AG10803 (cell line): ENCODE measurements at regions not wholly inside any gene's neighbourhood (a gene's known extent, or its start where the extent isn't known, plus 50 kb on each side); places are given as distances from the start of the nearest gene placed in this dataset.
"Not testable (repeated sequence)": the region's sequence is repeated elsewhere in the genome, so short reads cannot be mapped to it uniquely, and the experiment has no call there.

Source experiments
- DNase-seq: peaks from one replicate; pipeline ENCODE4 v3.0.0; 2010; ENCODE audit warnings: low read depth
- H3K4me3 ChIP-seq: 2 replicates; pipeline ENCODE4 v1.5.1; 2011; ENCODE audit warnings: mild to moderate bottlenecking, low read length, control low read depth
- TF ChIP-seq, protein P1 (sequence below): conservative IDR thresholded peaks from 2 replicates; pipeline ENCODE4 v1.5.1; 2011; ENCODE audit warnings: mild to moderate bottlenecking, low read length, control low read depth, inconsistent platforms

DNA sequence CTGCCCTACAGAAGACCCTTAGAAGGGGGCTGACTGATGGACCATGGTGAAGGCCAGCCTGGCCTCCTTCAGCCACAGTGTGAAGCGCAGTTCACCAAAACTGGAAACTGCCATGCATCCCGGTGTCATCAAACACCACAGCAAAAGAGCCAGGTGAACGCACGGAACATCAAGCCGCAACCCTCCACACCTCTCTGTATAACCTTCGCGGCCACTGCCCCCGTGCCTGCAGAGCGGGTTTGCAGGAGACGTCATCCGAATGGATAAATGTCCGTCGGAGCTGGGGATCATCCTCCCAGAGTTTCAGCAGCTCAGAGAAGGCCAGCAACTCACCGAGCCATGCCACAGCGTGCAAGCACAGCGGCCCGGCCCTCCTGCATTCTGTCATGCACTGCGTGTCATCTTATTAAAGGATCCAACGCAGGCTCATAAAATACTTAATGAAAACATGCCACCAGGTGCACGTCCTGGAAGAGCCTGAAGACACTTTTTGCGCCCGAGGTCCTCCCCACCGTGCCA is 309.9 kb downstream of the BRD1 start:
- TF ChIP-seq, protein P1, sequence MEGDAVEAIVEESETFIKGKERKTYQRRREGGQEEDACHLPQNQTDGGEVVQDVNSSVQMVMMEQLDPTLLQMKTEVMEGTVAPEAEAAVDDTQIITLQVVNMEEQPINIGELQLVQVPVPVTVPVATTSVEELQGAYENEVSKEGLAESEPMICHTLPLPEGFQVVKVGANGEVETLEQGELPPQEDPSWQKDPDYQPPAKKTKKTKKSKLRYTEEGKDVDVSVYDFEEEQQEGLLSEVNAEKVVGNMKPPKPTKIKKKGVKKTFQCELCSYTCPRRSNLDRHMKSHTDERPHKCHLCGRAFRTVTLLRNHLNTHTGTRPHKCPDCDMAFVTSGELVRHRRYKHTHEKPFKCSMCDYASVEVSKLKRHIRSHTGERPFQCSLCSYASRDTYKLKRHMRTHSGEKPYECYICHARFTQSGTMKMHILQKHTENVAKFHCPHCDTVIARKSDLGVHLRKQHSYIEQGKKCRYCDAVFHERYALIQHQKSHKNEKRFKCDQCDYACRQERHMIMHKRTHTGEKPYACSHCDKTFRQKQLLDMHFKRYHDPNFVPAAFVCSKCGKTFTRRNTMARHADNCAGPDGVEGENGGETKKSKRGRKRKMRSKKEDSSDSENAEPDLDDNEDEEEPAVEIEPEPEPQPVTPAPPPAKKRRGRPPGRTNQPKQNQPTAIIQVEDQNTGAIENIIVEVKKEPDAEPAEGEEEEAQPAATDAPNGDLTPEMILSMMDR = no peak
- DNase-seq = no peak
- no peak overlapping the region for H3K4me3 ChIP-seq

DNA sequence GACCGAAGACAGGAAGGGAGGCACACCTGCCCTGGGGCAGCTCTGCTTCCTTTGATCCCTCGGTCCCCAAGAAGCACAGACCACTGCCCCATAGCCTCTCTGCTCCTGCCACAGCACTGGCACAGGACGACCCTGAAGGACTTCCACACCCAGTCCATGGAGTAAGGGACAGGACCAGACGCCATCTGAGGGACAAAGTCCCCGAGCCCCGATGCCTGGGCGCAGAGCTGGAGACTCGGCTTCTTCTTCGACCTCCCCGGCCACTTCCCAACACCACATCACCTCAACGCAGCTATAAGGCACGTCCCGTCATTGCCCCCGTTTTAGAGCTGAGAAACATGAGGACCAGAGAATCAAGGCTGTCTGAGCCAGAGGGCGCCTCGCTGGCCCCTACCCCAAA is 310.5 kb downstream of the BRD1 start:
- TF ChIP-seq, protein P1 = no peak
- no peak for DNase-seq
- H3K4me3 ChIP-seq = no peak overlapping the region

DNA sequence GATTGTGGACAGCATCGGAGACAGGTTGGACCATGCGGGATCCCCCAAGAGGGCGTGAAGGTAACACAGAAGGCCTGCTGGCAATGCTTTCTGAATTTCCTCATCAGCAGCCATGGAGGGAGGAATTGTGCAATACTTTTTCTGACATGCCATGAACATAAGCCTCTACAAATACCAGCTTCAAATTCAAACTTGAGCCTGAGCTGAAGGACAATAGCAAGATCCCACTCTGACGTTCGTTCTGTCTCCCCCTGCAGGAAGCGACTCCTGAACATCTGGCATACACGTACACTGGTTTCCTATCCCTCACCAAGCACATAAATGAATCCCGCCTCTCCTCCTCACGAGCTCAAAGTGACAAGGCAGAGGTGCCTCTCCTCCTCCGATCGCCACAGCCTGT is 312.2 kb downstream of the BRD1 start:
- TF ChIP-seq, protein P1 = no peak
- H3K4me3 ChIP-seq = no peak overlapping the region
- no peak for DNase-seq

DNA sequence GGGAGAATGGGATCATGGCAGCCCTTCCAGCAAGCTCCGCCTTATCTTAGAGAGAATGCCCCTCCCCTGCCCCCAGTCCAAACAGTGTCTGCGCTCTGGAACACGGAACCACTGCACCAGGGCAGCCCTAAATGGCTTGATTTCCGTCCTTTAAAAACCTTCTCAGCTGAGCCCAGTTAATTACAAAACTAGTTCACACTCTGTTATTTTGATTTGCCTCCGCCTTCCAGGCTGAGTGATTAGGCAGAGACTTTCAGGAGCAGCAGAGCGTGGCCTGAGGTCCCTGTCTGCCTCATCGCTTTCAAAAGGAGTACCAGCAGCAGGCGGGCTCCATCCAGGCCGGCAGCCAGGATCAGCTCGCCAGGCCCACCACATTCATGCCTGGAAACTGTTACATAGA is 313.0 kb downstream of the BRD1 start:
- DNase-seq = no peak
- TF ChIP-seq, protein P1 = no peak
- H3K4me3 ChIP-seq = no peak overlapping the region

DNA sequence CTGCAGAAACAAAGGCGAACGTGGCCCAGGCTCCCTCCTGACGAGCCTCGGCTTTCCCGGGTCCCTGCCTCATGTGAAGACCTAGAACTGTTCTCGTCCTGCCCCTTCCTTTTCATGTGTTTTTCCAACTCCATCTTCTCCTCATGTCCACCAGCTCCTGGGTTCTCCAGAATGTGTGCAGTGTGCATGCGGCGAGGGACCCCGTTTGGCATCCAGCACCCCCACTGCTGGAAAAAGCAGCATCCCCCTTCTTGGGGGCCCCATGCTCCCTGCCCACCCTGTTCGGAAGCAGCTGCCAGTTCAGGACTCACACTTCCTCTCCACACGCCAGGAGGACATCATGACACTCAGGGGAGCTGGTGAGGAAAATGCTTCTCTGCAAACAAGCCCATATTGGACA is 313.5 kb downstream of the BRD1 start:
- no peak overlapping the region for H3K4me3 ChIP-seq
- TF ChIP-seq, protein P1 = no peak
- no peak for DNase-seq

DNA sequence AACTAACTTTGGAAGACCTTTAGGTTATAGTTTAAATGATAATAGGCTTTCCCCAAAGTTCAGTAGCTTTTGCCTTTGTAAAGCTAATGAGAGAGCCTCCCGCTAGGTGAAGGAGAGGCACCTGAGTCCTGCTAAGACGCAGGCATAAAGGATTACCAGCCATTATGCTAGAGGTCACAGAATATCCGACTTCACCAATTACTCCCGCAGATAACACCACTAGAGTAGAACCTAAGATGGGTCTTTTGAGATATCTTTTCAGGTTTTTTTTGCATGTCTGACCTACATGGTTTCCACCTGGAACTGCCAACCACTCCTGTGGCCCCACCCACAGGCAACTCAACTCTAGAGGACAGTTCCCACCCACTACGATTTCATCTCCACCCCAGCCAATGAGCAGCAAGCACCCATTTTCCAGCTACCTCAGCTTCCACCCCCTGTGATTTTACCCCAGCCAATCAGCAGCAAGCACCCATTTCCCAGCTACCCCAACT is 314.3 kb downstream of the BRD1 start:
- TF ChIP-seq, protein P1 = no peak
- no peak overlapping the region for H3K4me3 ChIP-seq
- no peak for DNase-seq

DNA sequence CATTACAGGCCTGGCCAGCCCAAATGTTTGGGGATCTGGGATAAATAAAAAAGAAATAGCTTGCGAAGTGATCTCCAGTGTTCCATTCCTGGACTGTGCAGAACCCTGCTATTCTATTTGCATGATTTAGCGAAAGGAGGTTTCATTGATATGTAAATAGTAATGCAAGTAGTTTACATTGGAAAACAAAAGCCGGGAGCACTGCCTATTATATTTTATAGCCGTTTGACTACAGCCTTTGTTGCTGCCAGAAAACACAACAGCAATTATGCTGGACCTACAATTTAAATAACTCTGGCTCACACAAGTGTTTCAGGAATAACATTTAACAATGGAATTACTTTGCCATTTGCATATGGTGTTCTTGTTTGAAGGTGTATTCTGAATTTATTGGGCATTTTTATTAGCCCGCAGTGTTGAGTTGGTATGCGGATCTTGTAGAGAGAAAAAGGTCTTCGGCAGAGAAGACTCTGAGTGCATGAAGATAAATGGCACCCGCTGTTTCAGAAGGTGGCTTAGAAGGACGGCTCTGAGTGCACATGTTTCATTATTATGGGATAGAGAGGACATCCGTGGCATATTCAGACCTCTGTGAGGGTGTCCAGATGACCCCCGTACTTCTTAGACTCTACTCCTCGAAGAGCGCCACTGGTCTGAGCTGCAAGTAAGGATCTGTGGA is 315.0 kb downstream of the BRD1 start:
- TF ChIP-seq, protein P1 = no peak
- no peak for DNase-seq
- H3K4me3 ChIP-seq = no peak overlapping the region

DNA sequence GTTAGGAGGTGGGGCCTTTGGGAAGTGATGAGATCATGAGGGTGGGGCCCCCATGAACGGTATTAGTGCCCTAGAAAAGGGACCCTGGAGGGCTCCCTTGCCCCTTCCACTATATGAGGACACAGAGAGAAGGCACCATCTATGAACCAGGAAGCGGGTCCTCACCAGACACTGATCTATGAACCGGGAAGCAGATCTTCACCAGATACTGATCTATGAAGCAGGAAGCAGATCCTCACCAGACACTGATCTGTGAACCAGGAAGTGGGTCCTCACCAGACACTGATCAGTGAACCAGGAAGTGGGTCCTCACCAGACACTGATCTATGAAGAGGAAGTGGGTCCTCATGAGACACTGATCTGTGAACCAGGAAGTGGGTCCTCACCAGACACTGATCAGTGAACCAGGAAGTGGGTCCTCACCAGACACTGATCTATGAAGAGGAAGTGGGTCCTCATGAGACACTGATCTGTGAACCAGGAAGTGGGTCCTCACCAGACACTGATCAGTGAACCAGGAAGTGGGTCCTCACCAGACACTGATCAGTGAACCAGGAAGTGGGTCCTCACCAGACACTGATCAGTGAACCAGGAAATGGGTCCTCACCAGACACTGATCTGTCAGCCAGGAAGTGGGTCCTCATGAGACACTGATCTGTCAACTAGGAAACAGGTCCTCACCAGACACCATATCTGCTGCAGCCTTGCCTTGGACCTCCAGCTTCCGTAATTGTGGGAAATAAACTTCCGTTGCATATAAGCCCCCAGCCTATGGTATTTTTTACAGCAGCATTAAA is 316.1 kb downstream of the BRD1 start:
- not testable (repeated sequence) for H3K4me3 ChIP-seq, DNase-seq
